GM12864 (cell line): ENCODE measurements at regions not wholly inside any gene's neighbourhood (a gene's known extent, or its start where the extent isn't known, plus 50 kb on each side); places are given as distances from the start of the nearest gene placed in this dataset.

ENCODE experiments used
- DNase-seq: peaks from one replicate; pipeline ENCODE4 v3.0.0-alpha.2; 2011; ENCODE audit warnings: low read depth
- H3K4me3 ChIP-seq: 2 replicates; pipeline ENCODE4 v1.5.1; 2011; ENCODE audit warnings: mild to moderate bottlenecking, low read depth, low read length, control low read depth
- CTCF ChIP-seq: IDR thresholded peaks from 2 replicates; pipeline ENCODE4 v1.5.1; 2011; ENCODE audit warnings: low read depth, mild to moderate bottlenecking, moderate library complexity, low read length, control low read depth, inconsistent platforms; ENCODE audit errors: missing control alignments

- DNase-seq: no peak
Observed at GRCh38 chr17:10992106-10992880, 154.4 kb upstream of the PIRT start.

GRCh38 chr17:10987786-10988185 lies 149.9 kb upstream of the PIRT start:
- H3K4me3 ChIP-seq: no peak overlapping the region
- no peak for TF ChIP-seq CTCF
- DNase-seq: no peak

More at GRCh38 chr17:10992106-10992880, 154.4 kb upstream of the PIRT start:
- no peak for TF ChIP-seq CTCF
- H3K4me3 ChIP-seq: no peak overlapping the region

- no peak overlapping the region for H3K4me3 ChIP-seq
- no peak for DNase-seq
- TF ChIP-seq CTCF: no peak
Observed at GRCh38 chr17:10984220-10984619, 146.3 kb upstream of the PIRT start.

GRCh38 chr17:10976401-10976800 lies 138.5 kb upstream of the PIRT start:
- TF ChIP-seq CTCF: no peak
- no peak overlapping the region for H3K4me3 ChIP-seq
- DNase-seq: no peak

- no peak for TF ChIP-seq CTCF
- no peak overlapping the region for H3K4me3 ChIP-seq
- DNase-seq: no peak
Observed at GRCh38 chr17:10968007-10968406, 130.1 kb upstream of the PIRT start.

GRCh38 chr17:10956821-10957220 lies 118.9 kb upstream of the PIRT start:
- DNase-seq: no peak
- no peak overlapping the region for H3K4me3 ChIP-seq
- no peak for TF ChIP-seq CTCF

GRCh38 chr17:10944819-10945218 lies 106.9 kb upstream of the PIRT start:
- no peak for DNase-seq
- no peak overlapping the region for H3K4me3 ChIP-seq
- TF ChIP-seq CTCF: no peak
